Dedifferentiated amniotic fluid mesenchymal stem cell (primary cell): ENCODE measurements at regions not wholly inside any gene's neighbourhood (a gene's known extent, or its start where the extent isn't known, plus 50 kb on each side); places are given as distances from the start of the nearest gene placed in this dataset.

Experiments
- DNase-seq: peaks from one replicate; pipeline ENCODE4 v3.0.0-alpha.2; 2016; ENCODE audit errors: extremely low spot score

DNA sequence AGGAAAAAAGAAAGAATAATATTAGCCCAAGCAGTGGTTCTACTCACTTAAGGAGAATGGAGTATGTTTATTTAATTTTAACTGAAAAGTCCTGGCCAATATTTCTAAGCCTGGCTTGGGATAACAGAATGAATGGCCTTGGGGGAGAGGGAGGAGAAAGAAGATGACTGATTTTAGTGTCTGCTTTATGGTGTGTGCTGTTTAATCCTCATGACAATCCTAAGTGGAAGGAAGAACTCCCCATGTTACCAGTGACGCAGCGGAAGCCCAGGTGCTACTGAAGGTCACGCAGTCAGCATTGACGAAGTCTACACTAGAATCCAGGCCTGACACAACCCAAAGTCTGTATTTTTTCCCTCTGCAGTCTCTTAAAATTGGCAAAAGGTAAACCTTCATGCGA lies 50.5 kb downstream of the PALM2AKAP2 start:
- DNase-seq: no peak

DNA sequence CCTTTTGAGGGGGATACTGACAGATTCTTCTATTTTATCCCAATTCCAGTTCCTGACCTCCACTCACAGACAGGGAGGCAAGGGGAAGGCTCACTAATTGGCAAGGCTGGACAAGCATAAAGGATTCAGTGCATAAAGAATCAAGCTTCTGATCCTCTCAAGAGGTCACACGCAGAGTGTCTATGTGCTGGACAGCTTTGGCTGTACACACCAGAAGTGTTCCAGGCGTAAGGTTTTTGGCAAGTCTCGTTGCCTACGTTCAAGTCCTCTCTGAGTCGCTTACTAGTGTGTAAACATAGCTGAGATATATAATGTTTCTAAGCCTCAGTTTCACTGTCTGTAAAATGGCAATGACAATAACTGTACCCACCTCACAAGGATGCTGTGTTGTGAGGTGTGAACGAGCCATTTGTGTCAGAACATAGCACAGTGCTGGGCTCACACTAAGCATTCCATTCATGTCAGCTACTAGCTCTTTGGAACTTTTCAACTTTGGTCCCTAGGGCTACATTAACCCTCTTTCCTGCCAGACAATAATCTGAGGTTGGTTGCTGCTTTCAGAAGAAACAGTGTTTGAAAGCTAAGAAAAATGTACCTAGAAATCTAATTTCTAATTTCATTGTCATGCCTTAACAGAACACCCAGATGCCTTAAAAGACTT lies 52.1 kb downstream of the PALM2AKAP2 start:
- DNase-seq: no peak

DNA sequence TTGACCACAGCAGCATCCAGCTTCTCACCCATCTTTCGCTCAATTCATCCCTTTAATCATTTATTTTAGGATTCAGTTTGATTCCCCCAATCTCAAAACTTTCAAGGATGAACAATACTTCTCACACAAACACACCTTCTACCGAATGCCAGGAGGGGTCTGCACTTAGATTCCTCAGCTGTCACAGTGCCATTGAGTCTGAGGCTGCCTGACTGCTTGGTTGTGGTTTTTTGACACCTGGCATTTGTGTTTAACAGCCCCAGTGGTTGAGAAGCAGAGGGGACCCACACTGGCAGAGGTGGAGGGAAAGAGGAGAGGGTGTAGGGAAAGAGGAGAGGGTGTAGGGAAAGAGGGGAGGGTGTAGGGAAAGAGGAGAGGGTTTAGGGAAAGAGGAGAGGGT lies 54.9 kb downstream of the PALM2AKAP2 start:
- no peak for DNase-seq

DNA sequence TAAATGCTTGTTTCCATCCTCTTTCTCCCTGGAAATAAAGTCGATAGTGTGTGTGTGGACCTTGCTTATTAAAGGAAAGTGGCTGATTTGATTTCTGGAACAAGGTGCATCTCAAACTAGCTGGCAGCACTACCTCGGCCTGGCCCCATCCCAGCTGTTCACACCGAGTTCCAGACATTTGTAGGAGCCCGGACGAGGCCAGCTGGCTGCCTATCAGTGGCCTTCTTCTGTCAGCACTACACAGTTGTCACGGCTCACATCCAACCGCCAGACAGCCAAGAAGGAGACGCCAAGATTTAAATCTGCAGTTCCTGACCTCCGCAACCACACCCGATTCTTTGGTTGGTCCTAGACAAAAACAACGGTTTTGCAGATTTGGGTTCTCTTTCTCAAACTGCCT lies 63.6 kb downstream of the PALM2AKAP2 start:
- DNase-seq: no peak

DNA sequence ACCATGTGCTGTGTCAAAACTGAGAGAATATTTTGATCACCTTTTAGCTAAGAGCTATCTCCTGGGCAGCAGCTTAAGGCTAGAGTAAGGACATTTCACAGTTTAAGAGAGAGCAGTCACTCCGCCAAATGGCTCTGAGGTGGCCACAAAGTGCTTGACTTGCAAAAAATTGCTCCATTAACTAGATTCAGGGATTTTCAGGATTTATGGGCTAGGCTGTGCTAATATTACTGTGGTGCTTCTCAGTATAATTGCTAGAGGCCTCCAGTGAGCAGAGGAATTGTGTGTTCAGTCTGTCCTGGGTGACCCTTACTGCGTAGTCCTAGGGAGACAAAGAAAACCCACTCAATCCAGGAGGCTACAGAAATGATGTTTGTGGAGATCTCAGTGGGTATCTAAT lies 65.2 kb downstream of the PALM2AKAP2 start:
- no peak for DNase-seq

DNA sequence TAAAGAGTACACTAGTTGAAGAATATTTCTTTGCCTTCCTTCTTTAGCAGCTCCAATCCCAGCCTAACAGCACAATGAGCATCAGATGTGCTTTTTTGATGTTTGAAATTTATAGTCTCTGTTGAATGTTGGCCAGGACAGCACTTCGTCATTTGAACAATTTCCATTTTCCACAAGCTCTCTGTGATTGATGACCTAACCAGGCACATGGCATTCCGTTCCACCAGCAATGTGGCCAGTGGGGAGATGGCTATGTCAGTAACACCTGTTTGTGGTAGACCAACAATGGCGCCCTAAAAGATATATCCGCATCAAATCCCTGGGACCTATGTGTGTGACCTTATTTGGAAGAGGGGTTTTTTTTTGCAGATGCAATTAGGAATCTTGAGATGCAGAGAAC lies 66.8 kb downstream of the PALM2AKAP2 start:
- DNase-seq: no peak

DNA sequence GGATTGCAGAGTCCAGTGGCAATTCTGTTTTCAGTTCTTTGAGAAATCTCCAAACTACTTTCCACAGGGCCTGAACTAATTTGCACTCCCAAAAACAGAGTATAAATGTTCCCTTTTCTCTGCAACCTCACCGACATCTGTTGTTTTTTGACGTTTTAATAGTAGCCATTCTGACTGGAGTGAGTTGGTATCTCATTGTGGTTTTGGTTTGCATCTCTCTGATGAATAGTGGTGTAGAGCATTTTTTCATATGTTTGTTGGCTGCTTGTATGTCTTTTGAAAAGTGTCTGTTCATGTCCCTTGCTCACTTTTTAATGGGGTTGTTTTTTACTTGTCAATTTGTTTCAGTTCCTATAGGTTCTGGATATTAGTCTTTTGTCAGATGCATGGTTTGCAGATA lies 72.6 kb downstream of the PALM2AKAP2 start:
- no peak for DNase-seq

DNA sequence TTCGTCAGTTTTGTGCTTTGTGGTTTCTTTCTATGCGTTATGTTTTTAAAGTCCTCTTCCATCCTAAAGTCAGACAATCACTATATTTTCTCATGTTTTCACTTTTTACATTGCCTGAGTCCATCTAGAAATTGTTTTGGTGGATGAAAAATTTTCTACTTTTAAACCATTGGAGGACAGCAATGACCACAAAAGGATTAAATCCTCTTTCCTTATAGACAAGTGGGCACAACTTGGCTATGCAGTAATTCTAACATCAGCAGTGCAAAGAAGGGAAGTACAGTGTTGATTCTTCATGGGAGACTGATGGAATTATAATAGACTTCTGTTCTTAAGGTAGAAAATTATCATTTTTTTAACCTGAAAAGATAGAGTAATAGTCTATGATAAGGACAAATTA lies 75.5 kb downstream of the PALM2AKAP2 start:
- no peak for DNase-seq

DNA sequence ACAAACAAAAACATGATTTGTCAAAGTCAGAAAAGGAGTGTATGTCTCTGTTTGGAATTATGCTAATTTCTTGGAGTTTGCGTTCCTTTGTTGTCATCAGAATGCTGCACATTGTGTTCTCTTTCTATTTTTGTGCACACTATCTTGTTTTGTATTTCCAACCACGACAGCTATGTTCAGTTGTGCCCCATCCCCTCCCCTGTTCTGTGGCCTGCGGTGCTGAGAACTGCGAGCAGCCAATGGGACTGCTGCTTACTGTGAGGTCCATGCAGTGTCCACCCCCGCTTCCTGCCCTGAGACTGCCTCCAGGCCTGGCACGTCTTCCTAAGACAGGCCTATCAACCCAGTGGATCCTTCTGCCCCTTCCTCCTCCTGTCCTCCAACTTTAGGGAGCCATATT lies 76.8 kb downstream of the PALM2AKAP2 start:
- DNase-seq: no peak

DNA sequence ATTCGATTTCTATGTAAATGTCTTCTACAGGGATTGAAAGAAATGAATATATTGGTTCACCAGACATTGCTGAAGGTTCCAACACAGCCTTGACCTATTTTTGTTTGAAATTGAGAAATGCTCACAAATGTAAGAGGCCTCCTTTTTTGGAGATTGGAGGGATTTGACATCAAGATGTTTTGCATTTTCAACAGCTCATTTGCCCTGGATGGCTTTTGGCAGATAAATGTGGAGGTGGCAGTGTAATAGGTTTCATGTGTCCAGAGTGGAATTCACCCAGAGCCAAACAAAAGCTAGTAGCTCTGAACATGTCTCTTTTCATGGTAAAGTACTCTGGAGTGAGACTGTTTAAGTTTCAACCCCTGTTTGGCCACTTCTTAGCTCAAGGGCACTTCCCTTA lies 77.3 kb downstream of the PALM2AKAP2 start:
- no peak for DNase-seq

DNA sequence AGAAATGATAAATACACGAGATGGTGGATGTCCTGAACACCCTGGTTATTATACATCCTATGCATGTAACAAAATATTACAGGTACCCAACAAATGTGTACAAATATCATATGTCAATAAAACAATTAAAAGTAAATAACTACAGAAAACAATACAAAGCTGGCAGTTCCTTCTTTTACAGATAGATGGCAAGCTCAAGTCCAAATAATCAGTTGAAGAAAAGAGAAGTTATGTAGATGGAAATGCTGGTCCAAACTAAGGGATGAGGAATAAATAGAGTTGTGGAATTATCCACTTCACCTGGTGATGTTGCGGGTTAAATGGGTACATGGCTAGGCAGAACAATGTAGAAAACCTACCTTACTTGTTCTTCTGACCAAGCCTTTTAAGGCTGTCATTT lies 79.4 kb downstream of the PALM2AKAP2 start:
- DNase-seq: no peak

DNA sequence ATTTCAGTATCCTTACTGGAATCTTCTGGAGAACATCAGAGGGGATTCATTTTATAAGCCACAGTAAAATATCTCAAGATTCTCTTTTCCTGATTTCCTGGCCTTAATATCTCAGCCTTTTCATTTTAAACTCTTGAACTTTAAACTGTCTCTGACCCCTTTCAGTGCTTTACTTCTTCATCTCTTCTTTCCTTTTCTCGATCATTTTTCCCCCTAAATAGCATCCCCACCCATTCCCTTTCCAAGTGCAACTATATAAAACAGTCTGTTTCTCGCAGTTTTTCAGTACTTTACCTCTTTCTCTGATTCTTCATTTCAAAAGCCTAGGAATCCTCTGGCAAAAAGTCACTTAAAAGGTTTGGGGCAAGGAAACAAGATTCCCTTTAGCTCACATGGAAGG lies 80.5 kb downstream of the PALM2AKAP2 start:
- DNase-seq: no peak

DNA sequence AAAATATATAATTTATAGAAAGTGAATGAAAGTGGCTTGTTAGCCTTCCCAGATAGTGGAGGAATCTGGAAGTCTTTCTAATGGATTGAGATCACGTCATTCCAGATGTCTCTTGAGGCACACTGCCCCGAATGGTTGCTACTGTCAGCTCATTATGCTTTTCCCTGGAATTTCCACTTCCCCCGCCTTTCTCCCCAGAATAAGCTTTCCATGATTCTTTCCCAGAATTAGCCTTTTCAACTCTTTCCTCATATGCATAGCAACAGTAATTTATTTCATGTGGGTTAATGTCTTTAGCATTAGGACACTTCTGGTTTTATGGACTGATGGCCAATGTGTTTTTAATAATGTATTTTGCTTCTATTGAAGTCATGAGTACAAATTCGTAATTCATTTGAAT lies 81.5 kb downstream of the PALM2AKAP2 start:
- DNase-seq: no peak

DNA sequence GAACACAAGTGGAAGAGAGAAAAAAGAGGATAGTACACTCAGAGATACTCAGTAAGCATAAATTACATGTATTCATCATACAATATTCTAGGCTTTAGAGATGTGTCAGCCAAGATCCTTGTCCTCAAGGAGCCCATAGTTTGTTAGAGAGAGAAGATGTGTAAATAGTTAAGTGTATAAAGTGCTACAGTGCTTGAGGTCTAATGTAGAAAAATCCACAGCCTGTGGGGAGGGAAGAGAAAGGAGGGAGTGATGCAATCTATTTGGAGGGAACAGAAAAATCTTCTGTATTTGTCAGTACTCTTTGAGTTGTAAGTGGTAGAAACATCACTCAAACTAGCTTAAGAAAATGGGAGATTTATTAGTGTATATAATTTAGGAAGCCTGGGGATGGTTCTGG lies 81.9 kb downstream of the PALM2AKAP2 start:
- peak; percentile 36 for DNase-seq

DNA sequence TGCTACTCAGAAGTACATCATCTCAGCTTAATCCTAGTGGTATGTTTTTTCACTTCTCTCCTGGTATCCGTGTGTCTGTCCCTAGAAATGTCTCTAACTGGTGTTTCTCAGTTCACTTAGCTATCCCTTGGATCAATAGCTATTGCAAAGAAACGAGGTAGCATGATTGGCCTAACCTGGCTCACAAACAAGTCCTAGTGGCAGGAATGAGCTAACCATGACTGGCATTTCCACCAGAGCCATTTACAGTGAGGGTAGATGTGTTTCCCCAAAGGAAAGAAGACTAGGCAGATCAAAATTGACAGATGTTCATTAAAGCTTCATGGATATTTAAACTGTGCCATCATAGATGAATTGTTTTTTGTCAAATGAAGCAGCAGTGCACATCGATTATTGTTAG lies 82.5 kb downstream of the PALM2AKAP2 start:
- DNase-seq: no peak

DNA sequence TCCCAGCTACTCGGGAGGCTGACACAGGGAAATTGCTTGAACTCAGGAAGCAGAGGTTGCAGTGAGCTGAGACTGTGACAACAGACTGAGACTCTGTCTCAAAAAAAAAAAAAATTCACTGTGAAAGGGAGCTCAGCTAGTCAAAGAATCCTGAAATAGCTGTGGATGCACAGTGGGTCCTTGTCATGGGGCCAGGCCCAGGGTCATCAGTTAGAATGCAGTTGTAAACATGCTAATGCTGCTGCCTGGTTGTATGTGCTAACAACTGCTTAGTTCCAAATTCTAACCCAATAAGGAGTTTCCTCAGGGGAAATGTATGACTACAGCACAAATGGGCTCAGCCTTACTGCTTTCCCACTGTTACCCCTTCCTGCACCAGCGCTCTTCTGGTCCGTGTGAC lies 84.0 kb downstream of the PALM2AKAP2 start:
- no peak for DNase-seq

DNA sequence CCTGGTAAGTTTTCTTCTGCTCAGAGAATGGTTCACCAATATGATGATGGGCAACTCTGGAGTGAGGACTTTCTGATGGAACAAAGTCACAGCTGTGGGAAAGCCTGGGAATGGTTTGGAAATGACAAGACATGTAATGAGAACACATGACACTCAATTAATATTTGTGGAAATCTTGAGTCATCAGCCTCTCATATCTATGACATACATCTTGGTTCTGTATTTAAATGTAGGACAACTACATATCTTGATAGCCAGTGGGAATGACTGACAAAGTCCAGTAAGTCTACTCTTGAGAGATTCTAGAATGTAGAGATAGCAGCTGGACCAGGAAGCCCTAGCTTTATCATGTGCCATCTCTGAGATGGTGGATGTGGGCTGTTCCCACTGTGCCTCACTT lies 85.5 kb downstream of the PALM2AKAP2 start:
- DNase-seq: no peak

DNA sequence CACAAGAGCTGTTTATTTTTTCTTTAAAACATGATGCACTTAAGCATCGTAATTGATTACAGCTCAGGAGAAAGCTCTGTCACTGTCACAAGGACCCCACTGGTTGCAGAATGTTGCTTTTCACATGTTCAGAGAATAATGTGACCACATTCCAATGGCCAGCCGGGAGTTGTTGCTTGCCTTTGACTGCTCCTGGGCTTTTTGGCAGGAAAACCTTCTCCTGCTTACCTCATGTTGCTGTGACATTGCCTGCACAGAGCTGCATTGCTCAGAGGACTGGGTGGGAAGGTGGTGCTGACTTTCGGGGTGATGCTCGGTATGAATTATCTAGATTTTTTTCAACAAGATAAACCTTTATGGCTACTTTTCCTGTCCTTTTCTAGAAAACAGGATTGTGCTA lies 88.2 kb downstream of the PALM2AKAP2 start:
- no peak for DNase-seq

DNA sequence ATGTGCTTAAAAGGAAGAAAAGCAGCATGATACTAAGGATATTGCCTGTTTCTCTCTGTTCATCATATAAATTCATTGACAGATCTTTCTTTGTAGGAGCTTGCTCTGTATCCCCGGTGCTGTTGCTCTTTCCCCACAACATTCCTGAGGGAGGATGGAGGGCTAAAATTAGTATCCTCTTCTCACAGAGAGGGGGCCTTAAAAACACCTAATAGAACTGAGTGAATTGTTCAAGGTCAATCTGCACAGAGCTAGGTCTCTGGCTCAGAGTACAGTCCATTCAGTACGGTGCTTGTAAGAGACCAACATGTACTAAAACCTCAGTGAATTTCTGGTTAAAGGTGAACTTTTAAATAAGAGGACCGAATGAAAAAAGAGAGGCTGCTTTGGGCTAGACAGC lies 88.7 kb downstream of the PALM2AKAP2 start:
- DNase-seq: no peak

DNA sequence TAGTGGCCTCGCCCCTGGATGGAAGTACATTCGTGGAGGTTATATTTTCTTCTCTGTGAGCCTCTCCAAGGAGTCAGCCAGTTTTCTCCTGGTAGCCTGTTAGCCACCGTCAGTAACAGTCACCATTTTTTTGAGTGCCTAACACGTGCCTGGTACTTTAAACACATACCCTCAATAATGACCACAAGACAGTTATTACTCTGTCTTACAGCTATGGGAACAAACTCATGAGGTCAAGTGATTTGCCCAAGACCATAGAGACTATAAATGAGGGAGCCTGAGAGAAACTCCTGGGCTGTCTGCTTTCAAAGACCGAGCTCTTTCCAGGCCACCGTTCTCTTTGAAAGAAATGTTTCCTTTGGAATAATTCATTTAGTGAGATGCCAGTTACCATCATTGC lies 90.4 kb downstream of the PALM2AKAP2 start:
- DNase-seq: no peak

DNA sequence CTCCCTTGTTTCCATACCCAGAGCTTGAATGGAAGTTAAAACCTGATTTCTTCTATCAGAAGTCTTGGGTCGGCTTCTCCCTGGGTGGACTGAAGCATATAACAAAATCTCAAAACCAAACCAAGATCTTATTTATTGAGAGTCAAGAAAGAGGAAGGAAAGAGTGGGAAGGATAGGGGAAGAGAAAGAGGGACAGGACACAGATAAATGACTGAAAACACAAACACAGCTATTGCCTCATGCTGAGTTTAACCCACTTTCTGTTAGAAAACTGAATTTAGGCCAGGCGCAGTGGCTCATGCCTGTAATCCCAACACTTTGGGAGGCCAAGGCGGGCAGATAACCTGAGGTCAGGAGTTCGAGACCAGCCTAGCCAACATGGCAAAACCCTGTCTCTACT lies 92.9 kb downstream of the PALM2AKAP2 start:
- DNase-seq: no peak

DNA sequence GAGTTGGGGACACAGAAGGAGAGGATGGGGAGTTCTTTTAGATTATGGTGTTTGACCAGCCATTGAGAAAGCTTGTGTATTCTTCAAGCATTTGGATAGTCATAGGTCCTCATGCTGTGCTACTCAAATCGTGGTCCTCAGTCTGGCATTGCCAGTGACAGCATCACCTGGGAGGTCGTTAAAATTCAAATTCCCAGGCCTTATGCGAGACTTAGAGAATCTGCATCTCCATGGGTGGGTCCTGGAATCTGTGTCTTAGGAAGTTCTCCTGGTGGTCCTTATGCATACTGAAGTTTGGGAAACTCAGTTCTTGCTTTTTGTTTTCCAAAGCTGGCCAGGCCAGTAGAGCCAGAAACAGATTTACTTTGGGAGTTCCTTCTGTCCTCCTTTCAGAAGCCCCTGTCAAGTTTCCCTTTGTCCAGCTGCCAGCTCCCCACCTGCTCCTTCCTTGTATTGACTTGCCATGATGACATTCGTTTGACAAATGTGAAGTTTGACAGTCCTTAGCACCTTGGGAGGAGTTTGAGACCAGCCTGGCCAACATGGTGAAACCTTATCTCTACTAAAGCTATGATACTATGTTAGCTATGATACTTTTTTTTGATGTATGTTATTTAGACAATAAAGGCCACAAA lies 95.6 kb downstream of the PALM2AKAP2 start:
- DNase-seq: no peak

DNA sequence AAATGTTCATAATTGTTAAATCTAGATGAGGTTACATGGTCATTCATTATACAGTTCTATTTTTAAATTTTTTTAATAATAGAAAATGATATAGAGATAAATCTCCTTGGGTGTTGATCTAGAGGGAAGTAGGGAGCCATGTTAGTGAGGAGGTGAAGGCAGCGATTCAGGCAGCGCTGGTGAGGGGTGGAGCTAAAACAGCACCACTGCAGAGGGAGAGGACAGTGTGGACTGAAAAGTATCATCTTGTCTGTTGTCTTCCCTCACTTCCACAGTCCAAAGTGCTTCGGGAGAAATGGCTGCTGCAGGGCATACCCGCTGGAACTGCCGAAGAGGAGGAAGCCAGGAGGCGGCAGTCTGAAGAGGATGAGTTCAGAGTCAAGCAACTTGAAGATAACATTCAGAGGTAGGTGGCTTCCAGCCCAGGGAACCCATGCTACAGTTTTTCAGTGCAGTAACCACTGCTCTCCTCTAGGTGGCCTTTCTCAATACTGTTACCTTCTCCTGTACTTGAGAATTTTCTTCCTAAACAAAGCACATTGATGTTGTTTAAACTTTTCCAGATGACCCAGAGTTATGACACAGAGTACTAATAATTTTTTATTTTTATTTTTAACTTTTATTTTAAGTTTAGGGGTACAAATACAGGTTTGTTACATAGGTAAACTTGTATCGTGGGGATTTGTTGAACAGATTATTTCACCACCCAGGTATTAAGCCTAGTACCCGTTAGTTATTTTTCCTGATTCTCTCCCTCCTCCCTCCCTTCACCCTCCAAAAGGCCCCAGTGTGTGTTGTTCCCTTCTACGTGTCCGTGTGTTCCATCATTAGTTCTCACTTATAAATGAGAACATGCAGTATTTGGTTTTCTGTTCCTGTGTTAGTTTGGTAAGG lies 100.5 kb downstream of the PALM2AKAP2 start:
- no peak for DNase-seq
